Peyer's patch (tissue), 4 donors: ENCODE measurements at regions not wholly inside any gene's neighbourhood (a gene's known extent, or its start where the extent isn't known, plus 50 kb on each side); places are given as distances from the start of the nearest gene placed in this dataset.

Source experiments
- CTCF ChIP-seq, 6 experiments: fragments of 450-650 bp in 4 of 6; fragments of 200-600 bp in 2 of 6; sonication (generic) in 1 of 6; IDR thresholded peaks; one replicate each; pipeline ENCODE4 v1.5.1; 2017 to 2019; ENCODE audit warnings: antibody characterized with exemption in 6 of 6, mild to moderate bottlenecking in 3 of 6, moderate library complexity in 1 of 6
- POLR2A ChIP-seq, 2 donors: fragments of 450-650 bp; IDR thresholded peaks; one replicate each; pipeline ENCODE4 v1.5.1; 2017; ENCODE audit warnings: antibody characterized with exemption in 2 of 2, mild to moderate bottlenecking in 2 of 2, moderate library complexity in 2 of 2

- TF ChIP-seq CTCF (IDR thresholded peaks at IDR 0.05) = no peak
- TF ChIP-seq POLR2A (IDR thresholded peaks at IDR 0.05) = no peak
Observed at GRCh38 chr2:198390670-198391069, 586.3 kb downstream of the PLCL1 start.
